ENCODE measurements at regions not wholly inside any gene's neighbourhood (a gene's known extent, or its start where the extent isn't known, plus 50 kb on each side); places are given as distances from the start of the nearest gene placed in this dataset.

DNA sequence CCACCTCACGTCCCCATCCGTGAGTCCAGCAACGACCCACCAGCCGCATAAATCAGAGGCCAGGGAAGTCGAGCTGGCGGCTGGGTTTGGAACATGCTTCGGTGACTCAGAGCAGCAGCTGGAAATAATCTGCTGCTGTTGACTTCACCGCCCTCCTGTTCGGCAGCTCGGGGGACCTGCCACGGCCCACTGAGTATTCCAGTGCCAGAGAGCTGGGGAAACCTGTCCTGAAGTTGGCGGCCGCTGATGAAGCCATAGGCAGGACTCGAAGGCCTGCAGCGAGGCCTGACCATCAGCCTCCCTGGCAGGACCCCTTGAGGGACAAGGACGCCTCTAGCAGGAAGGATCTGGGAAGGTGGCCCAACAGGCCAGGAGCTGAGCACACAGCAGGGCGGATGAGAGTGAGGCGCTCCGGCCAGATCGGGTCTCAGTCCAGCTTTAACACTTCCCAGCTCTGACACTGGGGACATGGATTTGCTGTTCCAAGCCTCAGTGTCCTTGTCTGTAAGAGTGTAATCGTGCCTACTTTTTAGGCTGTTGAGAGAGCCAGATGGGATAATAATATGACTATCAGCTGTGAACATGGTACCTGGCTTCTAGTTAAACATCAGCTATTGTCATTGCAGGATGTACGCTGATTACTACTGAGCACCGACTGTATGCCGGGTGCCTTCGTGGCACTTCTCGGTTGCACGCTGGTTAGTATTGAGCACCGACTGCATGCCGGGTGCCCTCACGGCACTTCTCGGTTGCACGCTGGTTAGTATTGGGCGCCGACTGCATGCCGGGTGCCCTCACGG lies 50.4 kb upstream of the CIBAR2 start:
- Histone ChIP-seq H3K9me3 (ENCODE audit: insufficient read depth, low read length, severe bottlenecking) (no peaks in the 10 kb centered on the region), H3K4me2 (ENCODE audit: insufficient read depth, low read length) (no peak overlapping the region), H3K4me3 (ENCODE audit: low read depth in 1 of 2, low read length in 2 of 2) (no peak overlapping the region), H3K4me1 (ENCODE audit: insufficient read depth, low read length) (no peaks in the 10 kb centered on the region), H3K27me3 (ENCODE audit: insufficient read depth, low read length, poor library complexity) (peaks cover 21% of the 10 kb centered on the region), H3K27ac (ENCODE audit: low read length) (no peak overlapping the region), H3K36me3 (ENCODE audit: insufficient read depth, low read length) (no peaks in the 10 kb centered on the region), H3K79me2 (ENCODE audit: insufficient read depth, low read length) (no peaks in the 10 kb centered on the region), H2AFZ (ENCODE audit: low read depth, low read length) (no peak overlapping the region), H3K9ac (ENCODE audit: low read depth, low read length) (no peak overlapping the region), H4K20me1 (ENCODE audit: insufficient read depth, low read length) (no peaks in the 10 kb centered on the region)
- DNase-seq (no peak), ATAC-seq (ENCODE audit: insufficient read depth, low read depth) (no peak)
- TF ChIP-seq CTCF (IDR thresholded peaks at IDR 0.05; ENCODE audit: borderline replicate concordance, extremely low read depth, low read length, poor library complexity, severe bottlenecking) (no peak), EZH2 (IDR thresholded peaks at IDR 0.05; ENCODE audit: borderline replicate concordance, low read depth, low read length, severe bottlenecking) (no peak)

GRCh38 chr16:85163278-85164112 lies 51.2 kb upstream of the CIBAR2 start:
- DNase-seq = no peak

DNA sequence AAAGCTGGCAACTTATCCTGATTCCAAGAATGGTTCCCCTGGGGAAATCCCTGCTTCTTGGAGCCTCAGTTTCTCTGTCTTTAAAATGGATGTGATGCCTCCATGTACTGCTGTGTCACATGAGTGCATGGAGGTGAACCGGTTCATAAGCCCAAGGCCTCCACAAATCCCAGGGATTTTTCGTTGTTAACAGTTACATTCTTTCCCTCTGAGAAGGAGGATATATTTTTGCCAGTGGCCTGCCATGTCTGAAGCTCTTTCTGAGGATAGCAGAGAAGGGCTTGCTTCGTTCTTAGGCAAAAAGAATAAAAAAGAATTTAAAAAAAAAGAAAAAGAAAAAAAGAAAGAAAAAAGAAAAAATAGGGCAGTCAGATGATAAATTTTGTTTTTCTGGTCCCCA lies 52.2 kb upstream of the CIBAR2 start:
- H3K4me2 ChIP-seq (ENCODE audit: insufficient read depth, low read length) = no peak overlapping the region
- no peak overlapping the region for H3K4me3 ChIP-seq (ENCODE audit: low read depth in 1 of 2, low read length in 2 of 2)
- no peaks in the 10 kb centered on the region for H3K4me1 ChIP-seq (ENCODE audit: insufficient read depth, low read length)
- DNase-seq (no peak), ATAC-seq (ENCODE audit: insufficient read depth, low read depth) (no peak)
- TF ChIP-seq EZH2 (IDR thresholded peaks at IDR 0.05; ENCODE audit: borderline replicate concordance, low read depth, low read length, severe bottlenecking) = no peak
- no peak for TF ChIP-seq CTCF (IDR thresholded peaks at IDR 0.05; ENCODE audit: borderline replicate concordance, extremely low read depth, low read length, poor library complexity, severe bottlenecking)
- no peaks in the 10 kb centered on the region for H3K36me3 ChIP-seq (ENCODE audit: insufficient read depth, low read length)
- H3K79me2 ChIP-seq (ENCODE audit: insufficient read depth, low read length) = no peaks in the 10 kb centered on the region
- H3K9me3 ChIP-seq (ENCODE audit: insufficient read depth, low read length, severe bottlenecking) = no peaks in the 10 kb centered on the region
- H3K27ac ChIP-seq (ENCODE audit: low read length) = no peak overlapping the region
- H4K20me1 ChIP-seq (ENCODE audit: insufficient read depth, low read length) = no peaks in the 10 kb centered on the region
- H3K27me3 ChIP-seq (ENCODE audit: insufficient read depth, low read length, poor library complexity) = peaks cover 21% of the 10 kb centered on the region
- H2AFZ ChIP-seq (ENCODE audit: low read depth, low read length) = no peak overlapping the region
- no peak overlapping the region for H3K9ac ChIP-seq (ENCODE audit: low read depth, low read length)

More at GRCh38 chr16:85163278-85164112, 51.2 kb upstream of the CIBAR2 start:
- Histone ChIP-seq H3K4me1 (ENCODE audit: insufficient read depth, low read length) (no peaks in the 10 kb centered on the region), H3K36me3 (ENCODE audit: insufficient read depth, low read length) (no peaks in the 10 kb centered on the region), H3K9me3 (ENCODE audit: insufficient read depth, low read length, severe bottlenecking) (no peaks in the 10 kb centered on the region), H3K4me2 (ENCODE audit: insufficient read depth, low read length) (no peak overlapping the region), H3K79me2 (ENCODE audit: insufficient read depth, low read length) (no peaks in the 10 kb centered on the region), H3K27me3 (ENCODE audit: insufficient read depth, low read length, poor library complexity) (peaks cover 21% of the 10 kb centered on the region), H3K27ac (ENCODE audit: low read length) (no peak overlapping the region), H2AFZ (ENCODE audit: low read depth, low read length) (no peak overlapping the region), H3K4me3 (ENCODE audit: low read depth in 1 of 2, low read length in 2 of 2) (no peak overlapping the region), H4K20me1 (ENCODE audit: insufficient read depth, low read length) (no peaks in the 10 kb centered on the region), H3K9ac (ENCODE audit: low read depth, low read length) (no peak overlapping the region)
- TF ChIP-seq CTCF (IDR thresholded peaks at IDR 0.05; ENCODE audit: borderline replicate concordance, extremely low read depth, low read length, poor library complexity, severe bottlenecking) (no peak), EZH2 (IDR thresholded peaks at IDR 0.05; ENCODE audit: borderline replicate concordance, low read depth, low read length, severe bottlenecking) (no peak)
- no peak for ATAC-seq (ENCODE audit: insufficient read depth, low read depth)
